Panc1 (cell line): ENCODE measurements at regions not wholly inside any gene's neighbourhood (a gene's known extent, or its start where the extent isn't known, plus 50 kb on each side); places are given as distances from the start of the nearest gene placed in this dataset.
"Not testable (repeated sequence)": the region's sequence is repeated elsewhere in the genome, so short reads cannot be mapped to it uniquely, and the experiment has no call there.

Experiments used
- ATAC-seq: fragments of 200-7000 bp; cut with Tn5 transposase; 2 replicates; pipeline ENCODE4 v1.9.1; 2020; ENCODE audit warnings: mild to moderate bottlenecking, moderate library complexity
- BruUV-seq: library from RNA; stranded (reverse); fragments of 400-500 nt; replicated peaks from 2 replicates; lab custom pipeline; 2021; lab: Mats Ljungman, UMichigan
- CTCF ChIA-PET: fragments of 300-600 bp; sonication (Branson Sonifier 250); formaldehyde crosslinking; loops from one replicate; lab custom pipeline; 2022; ENCODE audit warnings: antibody characterized with exemption; lab: Charles Lee
- POLR2A ChIA-PET: fragments of 300-600 bp; sonication (Branson Sonifier 250); formaldehyde crosslinking; loops from one replicate; lab custom pipeline; 2022; ENCODE audit warnings: antibody characterized with exemption; lab: Charles Lee
- DNase-seq: peaks from one replicate; pipeline ENCODE4 v3.0.0-alpha.2; 2010; ENCODE audit warnings: low read depth, low spot score
- H3K27ac ChIP-seq: 2 replicates; pipeline ENCODE4 v1.5.1; 2011; ENCODE audit warnings: mild to moderate bottlenecking, low read length, inconsistent platforms
- H3K27me3 ChIP-seq: fragments of 200-500 bp; sonication (Bioruptor generic); 2 replicates; pipeline ENCODE4 v1.6.0; 2014; ENCODE audit warnings: low read length, inconsistent platforms; ENCODE audit not compliant: control insufficient read depth, insufficient read depth
- H3K36me3 ChIP-seq: fragments of 200-500 bp; sonication (Bioruptor generic); 2 replicates; pipeline ENCODE4 v1.5.1; 2014; ENCODE audit warnings: inconsistent platforms, mild to moderate bottlenecking, low read length, moderate library complexity; ENCODE audit not compliant: control insufficient read depth, insufficient read depth
- H3K4me1 ChIP-seq: 2 replicates; pipeline ENCODE4 v1.5.1; 2011; ENCODE audit warnings: inconsistent platforms, mild to moderate bottlenecking, low read length, moderate library complexity; ENCODE audit not compliant: control insufficient read depth, insufficient read depth
- H3K4me3 ChIP-seq, 2 experiments: 2 replicates each; pipeline ENCODE4 v1.5.1; 2011 to 2012; ENCODE audit warnings: low read depth in 2 of 2, low read length in 2 of 2, mild to moderate bottlenecking in 2 of 2, inconsistent platforms in 1 of 2, moderate library complexity in 1 of 2
- H3K9me3 ChIP-seq: fragments of 200-500 bp; sonication (Bioruptor generic); 2 replicates; pipeline ENCODE4 v1.5.1; 2014; ENCODE audit warnings: low read depth, mild to moderate bottlenecking, inconsistent platforms, low read length, moderate library complexity; ENCODE audit not compliant: control insufficient read depth, insufficient read depth
- POLR2AphosphoS5 ChIP-seq: IDR thresholded peaks from 2 replicates; pipeline ENCODE4 v1.6.1; 2012; ENCODE audit warnings: mild to moderate bottlenecking, low read depth, low read length, moderate library complexity
- REST ChIP-seq, 2 experiments: IDR thresholded peaks; 2 replicates each; pipeline ENCODE4 v1.6.1; 2011 to 2012; ENCODE audit warnings: low read depth in 2 of 2, control low read depth in 1 of 2, low read length in 1 of 2, mild to moderate bottlenecking in 1 of 2, moderate library complexity in 1 of 2; ENCODE audit not compliant: insufficient read depth in 1 of 2
- SIN3A ChIP-seq: IDR thresholded peaks from 2 replicates; pipeline ENCODE4 v1.6.1; 2012; ENCODE audit warnings: low read depth, mild to moderate bottlenecking, low read length, moderate library complexity, borderline replicate concordance; ENCODE audit not compliant: insufficient read depth
- TCF7L2 ChIP-seq: IDR thresholded peaks from 2 replicates; pipeline ENCODE4 v1.6.1; 2011; ENCODE audit warnings: mild to moderate bottlenecking, low read depth, low read length, inconsistent platforms
- in situ Hi-C: cut with HindIII; loops from 2 replicates; pipeline ENCODE4 v1.10.0; 2016; ENCODE audit warnings: low sequenced_read_pairs, low pct_unique_long_range_greater_than_20kb
- intact Hi-C: fragments of 100-400 bp; cut with micrococcal nuclease; formaldehyde crosslinking; loops from one replicate; pipeline ENCODE4 v1.10.0; 2022; ENCODE audit not compliant: unreplicated experiment
- TF ChIP-seq, protein P1 (sequence below): fragments of 450-650 bp; IDR thresholded peaks from 2 replicates; pipeline ENCODE4 v1.5.1; 2017; ENCODE audit warnings: mild to moderate bottlenecking

- no peak for DNase-seq
- no peak for TF ChIP-seq SIN3A
- ChIA-PET CTCF (no interaction called here), POLR2A (no interaction called here)
- H3K36me3 ChIP-seq = no peaks in the 10 kb centered on the region
- no peaks in the 10 kb centered on the region for H3K4me1 ChIP-seq
- ATAC-seq = no peak
- H3K27me3 ChIP-seq = peaks cover 2% of the 10 kb centered on the region; the same call in 1 of the 2 replicates
- H3K9me3 ChIP-seq = no peaks in the 10 kb centered on the region
- no TSS peak for BruUV-seq
- H3K4me3 ChIP-seq = no peak overlapping the region
- intact Hi-C loops (no loop called here), in situ Hi-C loops (no loop called here)
- H3K27ac ChIP-seq = no peak overlapping the region
These were observed 95.9 kb upstream of the FNDC3A start for GRCh38 chr13:48879854-48880253.

- H3K4me1 ChIP-seq, ATAC-seq, intact Hi-C loops, H3K27me3 ChIP-seq, H3K27ac ChIP-seq, BruUV-seq, CTCF ChIA-PET, POLR2A ChIA-PET, in situ Hi-C loops, H3K4me3 ChIP-seq, H3K9me3 ChIP-seq, DNase-seq, H3K36me3 ChIP-seq: not testable (repeated sequence)
These were observed 91.9 kb upstream of the FNDC3A start for GRCh38 chr13:48883786-48884185.

DNA sequence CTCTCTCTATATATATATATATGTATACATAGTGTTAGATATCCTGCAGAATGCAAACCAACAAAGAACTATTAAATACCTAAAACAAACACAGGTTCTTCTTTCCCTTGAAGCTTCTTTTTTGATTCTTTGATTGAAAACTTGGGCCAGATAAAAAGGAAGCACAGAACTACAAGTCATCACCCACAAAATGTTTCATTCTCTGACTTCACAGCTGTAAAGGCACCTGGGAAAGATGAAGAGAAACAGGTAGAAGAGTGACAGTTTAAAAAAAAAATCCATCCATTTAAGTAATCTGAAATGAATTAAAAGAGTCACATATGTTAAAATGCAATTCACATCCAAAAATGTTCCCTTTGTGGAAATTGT, 90.7 kb upstream of the FNDC3A start:
- ATAC-seq (no peak), DNase-seq (no peak)
- no TSS peak for BruUV-seq
- CTCF ChIA-PET = no interaction called here
- Histone ChIP-seq H3K4me1 (no peaks in the 10 kb centered on the region), H3K9me3 (no peaks in the 10 kb centered on the region), H3K36me3 (no peaks in the 10 kb centered on the region), H3K27ac (no peak overlapping the region), H3K4me3 (no peak overlapping the region), H3K27me3 (no peaks in the 10 kb centered on the region)
- POLR2A ChIA-PET = no interaction called here
- in situ Hi-C loops = no loop called here
- intact Hi-C loops = no loop called here
- TF ChIP-seq, protein P1, sequence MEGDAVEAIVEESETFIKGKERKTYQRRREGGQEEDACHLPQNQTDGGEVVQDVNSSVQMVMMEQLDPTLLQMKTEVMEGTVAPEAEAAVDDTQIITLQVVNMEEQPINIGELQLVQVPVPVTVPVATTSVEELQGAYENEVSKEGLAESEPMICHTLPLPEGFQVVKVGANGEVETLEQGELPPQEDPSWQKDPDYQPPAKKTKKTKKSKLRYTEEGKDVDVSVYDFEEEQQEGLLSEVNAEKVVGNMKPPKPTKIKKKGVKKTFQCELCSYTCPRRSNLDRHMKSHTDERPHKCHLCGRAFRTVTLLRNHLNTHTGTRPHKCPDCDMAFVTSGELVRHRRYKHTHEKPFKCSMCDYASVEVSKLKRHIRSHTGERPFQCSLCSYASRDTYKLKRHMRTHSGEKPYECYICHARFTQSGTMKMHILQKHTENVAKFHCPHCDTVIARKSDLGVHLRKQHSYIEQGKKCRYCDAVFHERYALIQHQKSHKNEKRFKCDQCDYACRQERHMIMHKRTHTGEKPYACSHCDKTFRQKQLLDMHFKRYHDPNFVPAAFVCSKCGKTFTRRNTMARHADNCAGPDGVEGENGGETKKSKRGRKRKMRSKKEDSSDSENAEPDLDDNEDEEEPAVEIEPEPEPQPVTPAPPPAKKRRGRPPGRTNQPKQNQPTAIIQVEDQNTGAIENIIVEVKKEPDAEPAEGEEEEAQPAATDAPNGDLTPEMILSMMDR = no peak
- TF ChIP-seq TCF7L2 = no peak
- TF ChIP-seq REST (IDR thresholded peaks at IDR 0.05; ENCODE audit: insufficient read depth in 1 of 2, low read depth in 2 of 2, low read length in 1 of 2) = no peak
- TF ChIP-seq POLR2AphosphoS5 = no peak
- no peak for TF ChIP-seq SIN3A
